Lung (tissue), 11 donors: ENCODE measurements at regions not wholly inside any gene's neighbourhood (a gene's known extent, or its start where the extent isn't known, plus 50 kb on each side); places are given as distances from the start of the nearest gene placed in this dataset.
"Not testable (repeated sequence)": the region's sequence is repeated elsewhere in the genome, so short reads cannot be mapped to it uniquely, and the experiment has no call there.

Source experiments
- ATAC-seq: fragments of 200-7000 bp; cut with Tn5 transposase; one replicate; pipeline ENCODE4 v1.9.1; 2020; ENCODE audit warnings: moderate number of reproducible peaks; ENCODE audit not compliant: insufficient read depth, low FRiP score
- DNase-seq, 3 donors: peaks; one replicate each; pipeline ENCODE4 v3.0.0-alpha.2; 2013 to 2017
- H3K27ac ChIP-seq, 2 donors: one replicate each; pipeline ENCODE4 v1.5.1; 2013; ENCODE audit warnings: mild to moderate bottlenecking in 2 of 2, moderate library complexity in 2 of 2, control low read depth in 1 of 2, inconsistent platforms in 1 of 2, low read depth in 1 of 2, low read length in 1 of 2
- H3K27me3 ChIP-seq, 3 donors: one replicate each; pipeline ENCODE4 v1.5.1; 2013; ENCODE audit warnings: low read length in 2 of 3; ENCODE audit not compliant: control insufficient read depth in 3 of 3, insufficient read depth in 3 of 3
- H3K36me3 ChIP-seq, 4 donors: one replicate each; pipeline ENCODE4 v1.5.1; 2013; ENCODE audit warnings: low read length in 4 of 4, mild to moderate bottlenecking in 1 of 4, moderate library complexity in 1 of 4; ENCODE audit not compliant: control insufficient read depth in 4 of 4, insufficient read depth in 4 of 4
- H3K4me1 ChIP-seq, 5 donors: one replicate each; pipeline ENCODE4 v1.5.1; 2013; ENCODE audit warnings: low read length in 5 of 5, mild to moderate bottlenecking in 2 of 5, moderate library complexity in 1 of 5; ENCODE audit not compliant: control insufficient read depth in 5 of 5, insufficient read depth in 5 of 5
- H3K4me3 ChIP-seq: one replicate; pipeline ENCODE4 v1.5.1; 2013; ENCODE audit warnings: mild to moderate bottlenecking, control low read depth, moderate library complexity
- H3K9ac ChIP-seq, 2 donors: one replicate each; pipeline ENCODE4 v1.5.1; 2013; ENCODE audit warnings: low read length in 2 of 2, control low read depth in 1 of 2; ENCODE audit not compliant: insufficient read depth in 1 of 2
- H3K9me3 ChIP-seq, 4 donors: one replicate each; pipeline ENCODE4 v1.5.1; 2013; ENCODE audit warnings: low read length in 3 of 4, mild to moderate bottlenecking in 1 of 4, moderate library complexity in 1 of 4; ENCODE audit not compliant: control insufficient read depth in 4 of 4, insufficient read depth in 3 of 4
- CTCF ChIP-seq: IDR thresholded peaks from 2 replicates; pipeline ENCODE4 v1.5.1; 2012; ENCODE audit warnings: mild to moderate bottlenecking; ENCODE audit errors: control extremely low read depth, extremely low read depth
- WGBS, 2 donors: extraction: QIAGEN DNeasy Blood & Tissue Kit; methylation state at CpG; one replicate each; pipeline ENCODE4 v1.1.7; 2013; 5-methylcytosine and 5-hydroxymethylcytosine counted together
- donor health status: control.
- donor health status: control.
- donor health status: Bipolar disorder and iron deficiency.
- donor health status: healthy.
- donor health status: DM: yes; HTN: yes; CAD: no.

- 91 to 96% methylated on average over 3 of the region's 3 CpGs for WGBS, 2 donors
- Histone ChIP-seq H3K9ac (no peak overlapping the region), H3K9me3 (peaks cover 0 to 1% (median 0%) of the 10 kb centered on the region in 4 donors), H3K27ac (no peak overlapping the region), H3K27me3 (no peaks in the 10 kb centered on the region), H3K4me3 (no peak overlapping the region), H3K36me3 (no peaks in the 10 kb centered on the region), H3K4me1 (no peaks in the 10 kb centered on the region)
- ATAC-seq, result no peak
- DNase-seq, result no peak
- TF ChIP-seq CTCF, result no peak
These were observed 409.8 kb downstream of the DAD1 start for GRCh38 chr14:22179190-22179589.

GRCh38 chr14:22178333-22178839, 410.6 kb downstream of the DAD1 start:
- Histone ChIP-seq H3K27me3 (no peaks in the 10 kb centered on the region), H3K36me3 (no peaks in the 10 kb centered on the region), H3K4me3 (no peak overlapping the region), H3K9ac (no peak overlapping the region), H3K9me3 (peaks cover 0 to 1% (median 0%) of the 10 kb centered on the region in 4 donors), H3K4me1 (no peaks in the 10 kb centered on the region), H3K27ac (no peak overlapping the region)
- no peak for TF ChIP-seq CTCF
- WGBS, 2 donors, result 50 to 67% methylated on average over 2 of the region's 2 CpGs
- ATAC-seq, result no peak
- no peak for DNase-seq

GRCh38 chr14:22177870-22178269, 411.2 kb downstream of the DAD1 start:
- ATAC-seq (no peak), DNase-seq (no peak)
- WGBS, 2 donors, result 25 to 55% methylated on average over 4 of the region's 4 CpGs
- no peaks in the 10 kb centered on the region for H3K36me3 ChIP-seq
- H3K27me3 ChIP-seq, result no peaks in the 10 kb centered on the region
- peaks cover 0 to 1% (median 0%) of the 10 kb centered on the region in 4 donors for H3K9me3 ChIP-seq
- TF ChIP-seq CTCF, result no peak
- no peak overlapping the region for H3K27ac ChIP-seq
- H3K9ac ChIP-seq, result no peak overlapping the region
- no peaks in the 10 kb centered on the region for H3K4me1 ChIP-seq
- H3K4me3 ChIP-seq, result no peak overlapping the region

GRCh38 chr14:22176957-22177356, 412.1 kb downstream of the DAD1 start:
- TF ChIP-seq CTCF, result no peak
- Histone ChIP-seq H3K4me3 (no peak overlapping the region), H3K9ac (no peak overlapping the region), H3K27me3 (no peaks in the 10 kb centered on the region), H3K4me1 (no peaks in the 10 kb centered on the region), H3K36me3 (no peaks in the 10 kb centered on the region), H3K9me3 (peaks cover 0 to 1% (median 0%) of the 10 kb centered on the region in 4 donors), H3K27ac (no peak overlapping the region)
- WGBS, 2 donors, result 42 to 70% methylated on average over 1 of the region's 1 CpG
- DNase-seq, result no peak
- no peak for ATAC-seq

- H3K4me1 ChIP-seq, H3K27ac ChIP-seq, H3K9ac ChIP-seq, H3K36me3 ChIP-seq, ATAC-seq, H3K4me3 ChIP-seq, H3K9me3 ChIP-seq, H3K27me3 ChIP-seq, DNase-seq: not testable (repeated sequence)
- 77 to 91% methylated on average over 1 of the region's 1 CpG for WGBS, 2 donors
These were observed 413.8 kb downstream of the DAD1 start for GRCh38 chr14:22175278-22175558.
